B cell (primary cell): ENCODE measurements at regions not wholly inside any gene's neighbourhood (a gene's known extent, or its start where the extent isn't known, plus 50 kb on each side); places are given as distances from the start of the nearest gene placed in this dataset.

Experiments
- ATAC-seq: fragments of 200-7000 bp; cut with Tn5 transposase; one replicate; pipeline ENCODE4 v1.10.0; 2021; ENCODE audit warnings: low read depth, mild to moderate bottlenecking, moderate number of reproducible peaks, moderate library complexity
- CTCF ChIA-PET: fragments of 350-600 bp; sonication (Branson Sonifier 250); formaldehyde crosslinking; loops from one replicate; lab custom pipeline; 2021; ENCODE audit warnings: antibody characterized with exemption, inconsistent platforms; lab: Charles Lee
- POLR2A ChIA-PET: fragments of 350-600 bp; sonication (Branson Sonifier 250); formaldehyde crosslinking; loops from one replicate; lab custom pipeline; 2021; ENCODE audit warnings: antibody characterized with exemption; lab: Charles Lee
- DNase-seq: peaks from one replicate; pipeline ENCODE4 v3.0.0; 2013
- H2AFZ ChIP-seq: 2 replicates; pipeline ENCODE4 v1.6.1; 2012; ENCODE audit warnings: mild to moderate bottlenecking, low read depth, low read length; ENCODE audit not compliant: insufficient read depth, poor library complexity, severe bottlenecking
- H3K27ac ChIP-seq, 2 donors: 1 replicate in 1 of 2; 2 replicates in 1 of 2; pipeline ENCODE4 v1.5.1; 2012 to 2013; ENCODE audit warnings: low read length in 2 of 2, mild to moderate bottlenecking in 2 of 2, moderate library complexity in 1 of 2
- H3K27me3 ChIP-seq, 4 experiments: fragments of 200-600 bp in 1 of 4; sonication (generic) in 1 of 4; replicated peaks in 1 of 4; 1 replicate in 2 of 4; 2 replicates in 2 of 4; pipeline versions ENCODE4 v1.6.1 to v1.7.0; 2013 to 2016; ENCODE audit warnings: low read length in 3 of 4, mild to moderate bottlenecking in 2 of 4, mixed read lengths in 1 of 4, moderate library complexity in 1 of 4; ENCODE audit not compliant: insufficient read depth in 4 of 4, control insufficient read depth in 3 of 4; ENCODE audit errors: control extremely low read depth in 1 of 4
- H3K36me3 ChIP-seq, 2 experiments: replicated peaks in 1 of 2; 1 replicate in 1 of 2; 2 replicates in 1 of 2; pipeline versions ENCODE4 v1.6.1 to v1.7.1; 2013; ENCODE audit warnings: low read length in 1 of 2; ENCODE audit not compliant: insufficient read depth in 2 of 2, control insufficient read depth in 1 of 2; ENCODE audit errors: control extremely low read depth in 1 of 2, extremely low read depth in 1 of 2
- H3K4me1 ChIP-seq, 2 donors: fragments of 200-600 bp in 1 of 2; sonication (generic) in 1 of 2; 1 replicate in 1 of 2; 2 replicates in 1 of 2; pipeline versions ENCODE4 v1.5.1 to v1.6.1; 2013 to 2017; ENCODE audit warnings: low read length in 2 of 2; ENCODE audit not compliant: control insufficient read depth in 2 of 2, insufficient read depth in 2 of 2
- H3K4me2 ChIP-seq: replicated peaks from 2 replicates; pipeline ENCODE3; 2012; ENCODE audit warnings: mild to moderate bottlenecking, low read depth, low read length; ENCODE audit not compliant: poor library complexity, severe bottlenecking
- H3K4me3 ChIP-seq, 5 experiments: fragments of 200-600 bp in 1 of 5; sonication (generic) in 1 of 5; 1 replicate in 3 of 5; 2 replicates in 2 of 5; pipeline versions ENCODE4 v1.5.1 to v1.7.0; 2011 to 2016; ENCODE audit warnings: low read length in 4 of 5, mild to moderate bottlenecking in 4 of 5, low read depth in 2 of 5, control low read depth in 1 of 5, moderate library complexity in 1 of 5; ENCODE audit not compliant: insufficient read depth in 1 of 5; ENCODE audit errors: control extremely low read depth in 1 of 5, extremely low read depth in 1 of 5
- H3K79me2 ChIP-seq: fragments of 200-600 bp; sonication (generic); one replicate; pipeline ENCODE4 v1.6.0; 2016; ENCODE audit warnings: low read length; ENCODE audit not compliant: control insufficient read depth, insufficient read depth
- H3K9ac ChIP-seq: fragments of 200-600 bp; sonication (generic); 2 replicates; pipeline ENCODE4 v1.6.1; 2017; ENCODE audit warnings: mild to moderate bottlenecking, low read length, moderate library complexity
- H3K9me3 ChIP-seq, 3 donors: one replicate each; pipeline versions ENCODE4 v1.6.1 to v1.7.1; 2013; ENCODE audit warnings: low read length in 2 of 3; ENCODE audit not compliant: control insufficient read depth in 2 of 3, insufficient read depth in 1 of 3; ENCODE audit errors: control extremely low read depth in 1 of 3
- H4K20me1 ChIP-seq: 2 replicates; pipeline ENCODE4 v1.6.0; 2012; ENCODE audit warnings: mild to moderate bottlenecking, low read length; ENCODE audit not compliant: insufficient read depth, control insufficient read depth, poor library complexity, severe bottlenecking
- H3K27ac Mint-ChIP-seq: one replicate; pipeline ENCODE4 v1.8.0; 2021; ENCODE audit warnings: mixed read lengths
- H3K27me3 Mint-ChIP-seq: one replicate; pipeline ENCODE4 v1.8.0; 2021; ENCODE audit warnings: mixed read lengths
- H3K4me1 Mint-ChIP-seq: one replicate; pipeline ENCODE4 v1.8.0; 2021; ENCODE audit warnings: mixed read lengths
- H3K4me3 Mint-ChIP-seq: one replicate; pipeline ENCODE4 v1.8.0; 2021; ENCODE audit warnings: mixed read lengths
- H3K9me3 Mint-ChIP-seq: one replicate; pipeline ENCODE4 v1.8.0; 2022; ENCODE audit warnings: mixed read lengths; ENCODE audit not compliant: insufficient read depth
- EZH2 ChIP-seq: IDR thresholded peaks from 2 replicates; pipeline ENCODE4 v1.6.1; 2012; ENCODE audit warnings: borderline replicate concordance, low read depth, mild to moderate bottlenecking, moderate library complexity, low read length; ENCODE audit not compliant: insufficient read depth, poor library complexity, severe bottlenecking
- WGBS: methylation state at CpG from one replicate; pipeline ENCODE4 v1.1.5; 2013; ENCODE audit warnings: missing lambda C conversion rate; ENCODE audit not compliant: insufficient coverage; 5-methylcytosine and 5-hydroxymethylcytosine counted together
- intact Hi-C: fragments of 100-400 bp; cut with micrococcal nuclease; formaldehyde crosslinking; loops from one replicate; pipeline ENCODE4 v1.10.0; 2022
- TF ChIP-seq, protein P1 (sequence below): fragments of 200-600 bp; IDR thresholded peaks from one replicate; pipeline ENCODE4 v1.8.0; 2022; ENCODE audit warnings: antibody characterized with exemption, mild to moderate bottlenecking

DNA sequence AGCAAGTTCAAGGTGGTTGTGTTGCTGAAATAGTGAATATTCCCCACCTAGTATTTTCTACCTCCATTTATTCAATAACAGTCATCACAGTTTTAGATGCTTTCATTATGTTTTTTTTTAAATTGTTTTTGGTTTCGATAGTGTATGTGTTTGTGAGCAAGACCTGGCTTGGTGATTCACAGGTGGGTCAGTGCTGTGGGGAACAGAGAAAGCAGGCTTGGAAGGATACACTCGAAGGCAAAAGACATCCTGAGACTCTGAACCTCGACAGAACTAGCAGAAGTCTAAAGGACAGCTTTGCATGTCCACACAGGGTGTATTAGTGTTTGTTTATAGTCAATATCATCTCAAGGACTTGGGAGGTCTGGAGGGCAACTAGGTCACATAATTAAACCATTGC, 551.5 kb downstream of the RIT2 start:
- peaks cover 2% of the 10 kb centered on the region for H3K9me3 Mint-ChIP-seq
- POLR2A ChIA-PET: no interaction called here
- Histone ChIP-seq H3K4me2 (no peak overlapping the region), H3K4me1 (no peaks in the 10 kb centered on the region), H2AFZ (no peak overlapping the region), H3K4me3 (no peak overlapping the region), H3K36me3 (no peaks in the 10 kb centered on the region), H3K79me2 (no peaks in the 10 kb centered on the region), H3K9ac (no peak overlapping the region), H3K9me3 (no peaks in the 10 kb centered on the region), H3K27me3 (no peaks in the 10 kb centered on the region), H4K20me1 (no peaks in the 10 kb centered on the region), H3K27ac (no peak overlapping the region)
- CTCF ChIA-PET: no interaction called here
- H3K27me3 Mint-ChIP-seq: no peaks in the 10 kb centered on the region
- H3K4me3 Mint-ChIP-seq: no peak overlapping the region
- TF ChIP-seq EZH2: no peak
- TF ChIP-seq, protein P1, sequence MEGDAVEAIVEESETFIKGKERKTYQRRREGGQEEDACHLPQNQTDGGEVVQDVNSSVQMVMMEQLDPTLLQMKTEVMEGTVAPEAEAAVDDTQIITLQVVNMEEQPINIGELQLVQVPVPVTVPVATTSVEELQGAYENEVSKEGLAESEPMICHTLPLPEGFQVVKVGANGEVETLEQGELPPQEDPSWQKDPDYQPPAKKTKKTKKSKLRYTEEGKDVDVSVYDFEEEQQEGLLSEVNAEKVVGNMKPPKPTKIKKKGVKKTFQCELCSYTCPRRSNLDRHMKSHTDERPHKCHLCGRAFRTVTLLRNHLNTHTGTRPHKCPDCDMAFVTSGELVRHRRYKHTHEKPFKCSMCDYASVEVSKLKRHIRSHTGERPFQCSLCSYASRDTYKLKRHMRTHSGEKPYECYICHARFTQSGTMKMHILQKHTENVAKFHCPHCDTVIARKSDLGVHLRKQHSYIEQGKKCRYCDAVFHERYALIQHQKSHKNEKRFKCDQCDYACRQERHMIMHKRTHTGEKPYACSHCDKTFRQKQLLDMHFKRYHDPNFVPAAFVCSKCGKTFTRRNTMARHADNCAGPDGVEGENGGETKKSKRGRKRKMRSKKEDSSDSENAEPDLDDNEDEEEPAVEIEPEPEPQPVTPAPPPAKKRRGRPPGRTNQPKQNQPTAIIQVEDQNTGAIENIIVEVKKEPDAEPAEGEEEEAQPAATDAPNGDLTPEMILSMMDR: no peak
- H3K4me1 Mint-ChIP-seq: no peaks in the 10 kb centered on the region
- DNase-seq: no peak
- no peak for ATAC-seq
- WGBS: 74% methylated on average over 3 of the region's 3 CpGs
- intact Hi-C loops: no loop called here
- no peak overlapping the region for H3K27ac Mint-ChIP-seq

DNA sequence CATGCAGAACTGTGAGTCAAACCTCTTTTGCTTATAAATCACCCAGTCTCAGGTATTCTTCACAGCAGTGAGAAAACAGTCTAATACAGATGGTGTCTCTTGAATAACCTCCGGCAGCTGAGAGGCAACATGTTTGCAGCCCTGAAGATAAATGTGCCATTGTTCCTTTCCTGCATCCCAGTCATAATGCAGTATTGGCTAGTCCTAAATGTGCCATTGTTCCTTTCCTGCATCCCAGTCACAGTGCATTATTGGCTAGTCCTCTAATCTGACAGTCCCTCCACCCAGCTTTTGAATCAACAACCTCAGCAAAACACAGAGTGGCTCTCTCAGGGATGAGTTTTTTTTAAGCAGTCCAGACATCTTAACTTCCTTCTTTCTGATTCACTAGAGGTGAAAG, 550.7 kb downstream of the RIT2 start:
- Histone ChIP-seq H3K79me2 (no peaks in the 10 kb centered on the region), H4K20me1 (no peaks in the 10 kb centered on the region), H3K9me3 (no peaks in the 10 kb centered on the region), H2AFZ (no peak overlapping the region), H3K9ac (no peak overlapping the region), H3K4me2 (no peak overlapping the region), H3K4me3 (no peak overlapping the region), H3K27ac (no peak overlapping the region), H3K27me3 (no peaks in the 10 kb centered on the region), H3K36me3 (no peaks in the 10 kb centered on the region), H3K4me1 (no peaks in the 10 kb centered on the region)
- ATAC-seq (no peak), DNase-seq (no peak)
- Mint-ChIP-seq H3K4me1 (no peaks in the 10 kb centered on the region), H3K9me3 (peaks cover 2% of the 10 kb centered on the region), H3K27ac (no peak overlapping the region), H3K4me3 (no peak overlapping the region), H3K27me3 (no peaks in the 10 kb centered on the region)
- intact Hi-C loops: no loop called here
- ChIA-PET POLR2A (no interaction called here), CTCF (no interaction called here)
- WGBS: 43% methylated on average over 1 of the region's 1 CpG
- no peak for TF ChIP-seq EZH2
- TF ChIP-seq, protein P1: no peak
